HepG2 (cell line): ENCODE measurements at regions not wholly inside any gene's neighbourhood (a gene's known extent, or its start where the extent isn't known, plus 50 kb on each side); places are given as distances from the start of the nearest gene placed in this dataset.

Experiments used
- ATAC-seq: fragments of 200-7000 bp; cut with Tn5 transposase; 3 replicates; pipeline ENCODE4 v1.9.1; 2020; ENCODE audit warnings: mild to moderate bottlenecking, moderate library complexity
- BruUV-seq: library from RNA; stranded (reverse); fragments of 400-500 nt; replicated peaks from 2 replicates; lab custom pipeline; 2021; lab: Mats Ljungman, UMichigan
- CTCF ChIA-PET: fragments of 300-600 bp; formaldehyde crosslinking; extraction: SDS; loops from one replicate; lab custom pipeline; 2021; ENCODE audit warnings: low total read pairs, inconsistent platforms, low intra/inter-chr PET ratio; lab: Yijun Ruan, JAX
- POLR2A ChIA-PET: fragments of 350-600 bp; sonication (Branson Sonifier 250); formaldehyde crosslinking; loops from one replicate; lab custom pipeline; 2020; ENCODE audit warnings: antibody characterized with exemption, inconsistent platforms; lab: Yijun Ruan, JAX
- DNase-seq: peaks from one replicate; pipeline ENCODE4 v3.0.0-alpha.2; 2015; ENCODE audit warnings: low spot score
- FAIRE-seq: peaks from 3 replicates; lab custom pipeline; 2011; peaks lifted over from hg19 to GRCh38; lab: Jason Lieb, UNC
- H2AFZ ChIP-seq: one replicate; pipeline ENCODE4 v1.6.1; 2011; ENCODE audit warnings: low read length, inconsistent platforms
- H3K27ac ChIP-seq: fragments of 300-600 bp; 3 replicates; pipeline ENCODE4 v1.8.0; 2011; ENCODE audit warnings: mixed run types, mild to moderate bottlenecking, mixed read lengths, low read length, inconsistent platforms; ENCODE audit not compliant: insufficient read depth; ENCODE audit errors: extremely low read length
- H3K27me3 ChIP-seq, 2 experiments: fragments of 200-600 bp in 1 of 2; 2 replicates in 1 of 2; 3 replicates in 1 of 2; pipeline versions ENCODE4 v1.6.0 to v1.8.0; 2011; ENCODE audit warnings: low read length in 2 of 2, mild to moderate bottlenecking in 2 of 2, moderate library complexity in 2 of 2, inconsistent platforms in 1 of 2; ENCODE audit not compliant: insufficient read depth in 2 of 2, control insufficient read depth in 1 of 2
- H3K36me3 ChIP-seq, 2 experiments: fragments of 200-600 bp in 1 of 2; replicated peaks in 1 of 2; 2 replicates in 1 of 2; 3 replicates in 1 of 2; pipeline versions ENCODE4 v1.5.1 to v1.8.0; 2011; ENCODE audit warnings: low read length in 2 of 2, inconsistent platforms in 1 of 2; ENCODE audit not compliant: insufficient read depth in 2 of 2, control insufficient read depth in 1 of 2
- H3K4me1 ChIP-seq: 2 replicates; pipeline ENCODE4 v1.5.1; 2012; ENCODE audit warnings: low read length, inconsistent platforms; ENCODE audit not compliant: insufficient read depth
- H3K4me2 ChIP-seq: 2 replicates; pipeline ENCODE4 v1.6.0; 2011; ENCODE audit warnings: low read depth, low read length, inconsistent platforms
- H3K4me3 ChIP-seq, 3 experiments: fragments of 200-600 bp in 1 of 3; sonication (generic), shearing (Covaris generic) in 1 of 3; replicated peaks in 1 of 3; 2 replicates each; pipeline ENCODE4 v1.5.1; 2011 to 2016; ENCODE audit warnings: low read length in 3 of 3, inconsistent platforms in 2 of 3, low read depth in 2 of 3, mild to moderate bottlenecking in 2 of 3, control low read depth in 1 of 3, mixed read lengths in 1 of 3; ENCODE audit not compliant: insufficient read depth in 1 of 3
- H3K79me2 ChIP-seq: one replicate; pipeline ENCODE4 v1.6.1; 2011; ENCODE audit warnings: low read length, inconsistent platforms; ENCODE audit not compliant: insufficient read depth
- H3K9ac ChIP-seq: 2 replicates; pipeline ENCODE4 v1.6.0; 2011; ENCODE audit warnings: mild to moderate bottlenecking, low read depth, low read length, inconsistent platforms; ENCODE audit not compliant: insufficient read depth
- H3K9me3 ChIP-seq: 2 replicates; pipeline ENCODE4 v1.5.1; 2012; ENCODE audit warnings: mild to moderate bottlenecking, low read length
- H4K20me1 ChIP-seq: 2 replicates; pipeline ENCODE4 v1.6.0; 2011; ENCODE audit warnings: inconsistent platforms, mild to moderate bottlenecking, low read length, moderate library complexity; ENCODE audit not compliant: insufficient read depth
- ADNP ChIP-seq: sonication (generic); formaldehyde crosslinking; IDR thresholded peaks from 2 replicates; pipeline ENCODE4 v1.4.0; 2020; ENCODE audit warnings: missing genetic modification reagents
- DDIT3 ChIP-seq: sonication (generic); formaldehyde crosslinking; IDR thresholded peaks from 2 replicates; pipeline ENCODE4 v1.4.0; 2020; ENCODE audit warnings: mild to moderate bottlenecking, missing genetic modification reagents
- EEA1 ChIP-seq: sonication (generic); formaldehyde crosslinking; IDR thresholded peaks from 2 replicates; pipeline ENCODE4 v1.5.1; 2020; ENCODE audit warnings: mild to moderate bottlenecking, missing genetic modification reagents, borderline replicate concordance
- ESRRA ChIP-seq: sonication (generic); formaldehyde crosslinking; IDR thresholded peaks from 2 replicates; pipeline ENCODE4 v1.5.1; 2020; ENCODE audit warnings: mild to moderate bottlenecking, low read depth, missing genetic modification reagents
- FLYWCH1 ChIP-seq: sonication (generic); formaldehyde crosslinking; IDR thresholded peaks from 2 replicates; pipeline ENCODE4 v1.8.1; 2023; ENCODE audit warnings: mild to moderate bottlenecking, missing genetic modification reagents
- FOXO4 ChIP-seq: sonication (generic); formaldehyde crosslinking; conservative IDR thresholded peaks from 2 replicates; pipeline ENCODE4 v1.8.1; 2023; ENCODE audit warnings: missing genetic modification reagents
- GPBP1L1 ChIP-seq: sonication (generic); formaldehyde crosslinking; IDR thresholded peaks from 2 replicates; pipeline ENCODE4 v1.5.0; 2020; ENCODE audit warnings: mild to moderate bottlenecking, missing genetic modification reagents
- JARID2 ChIP-seq: sonication (generic); formaldehyde crosslinking; IDR thresholded peaks from 2 replicates; pipeline ENCODE4 v1.8.1; 2023; ENCODE audit warnings: missing genetic modification reagents, inconsistent platforms; ENCODE audit not compliant: insufficient replicate concordance
- MATR3 ChIP-seq: sonication (generic); formaldehyde crosslinking; IDR thresholded peaks from 2 replicates; pipeline ENCODE4 v1.4.0; 2020; ENCODE audit warnings: missing genetic modification reagents
- PAWR ChIP-seq: sonication (generic); formaldehyde crosslinking; IDR thresholded peaks from 2 replicates; pipeline ENCODE4 v1.4.0; 2020; ENCODE audit warnings: missing genetic modification reagents, mild to moderate bottlenecking, borderline replicate concordance
- PHB2 ChIP-seq: fragments of 450-650 bp; IDR thresholded peaks from 2 replicates; pipeline ENCODE4 v1.6.1; 2018; ENCODE audit not compliant: partially characterized antibody
- SP4 ChIP-seq: sonication (generic); formaldehyde crosslinking; IDR thresholded peaks from 2 replicates; pipeline ENCODE4 v1.8.1; 2023; ENCODE audit warnings: mild to moderate bottlenecking, missing genetic modification reagents
- SUZ12 ChIP-seq: fragments of 150-350 bp; IDR thresholded peaks from 2 replicates; pipeline ENCODE4 v1.6.1; 2014; ENCODE audit warnings: low read depth, low read length
- TCF12 ChIP-seq, 2 experiments: fragments of 450-650 bp in 1 of 2; sonication (generic) in 1 of 2; formaldehyde crosslinking in 1 of 2; IDR thresholded peaks; 2 replicates each; pipeline versions ENCODE4 v1.6.1 to v1.8.0; 2017 to 2022; ENCODE audit warnings: antibody characterized with exemption in 1 of 2, mild to moderate bottlenecking in 1 of 2, missing genetic modification reagents in 1 of 2, moderate library complexity in 1 of 2
- ZNF260 ChIP-seq: sonication (generic); formaldehyde crosslinking; IDR thresholded peaks from 2 replicates; pipeline ENCODE4 v1.4.0; 2020; ENCODE audit warnings: missing genetic modification reagents, low read depth, mild to moderate bottlenecking, borderline replicate concordance
- ZNF274 ChIP-seq: sonication (generic); formaldehyde crosslinking; IDR thresholded peaks from 2 replicates; pipeline ENCODE4 v1.5.1; 2020; ENCODE audit warnings: mild to moderate bottlenecking, missing genetic modification reagents
- ZNF30 ChIP-seq: sonication (generic); formaldehyde crosslinking; IDR thresholded peaks from 2 replicates; pipeline ENCODE4 v1.5.0; 2020; ENCODE audit warnings: mild to moderate bottlenecking, missing genetic modification reagents
- ZNF335 ChIP-seq: sonication (generic); formaldehyde crosslinking; IDR thresholded peaks from 2 replicates; pipeline ENCODE4 v1.4.0; 2020; ENCODE audit warnings: missing genetic modification reagents
- ZNF550 ChIP-seq: sonication (generic); formaldehyde crosslinking; IDR thresholded peaks from 2 replicates; pipeline ENCODE4 v1.4.0; 2020; ENCODE audit warnings: mild to moderate bottlenecking, missing genetic modification reagents, borderline replicate concordance
- ZNF564 ChIP-seq: sonication (generic); formaldehyde crosslinking; IDR thresholded peaks from 2 replicates; pipeline ENCODE4 v1.8.1; 2023; ENCODE audit warnings: mild to moderate bottlenecking, missing genetic modification reagents
- ZNF577 ChIP-seq: sonication (generic); formaldehyde crosslinking; IDR thresholded peaks from 2 replicates; pipeline ENCODE4 v1.4.0; 2020; ENCODE audit warnings: mild to moderate bottlenecking, low read depth, missing genetic modification reagents, borderline replicate concordance
- ZNF775 ChIP-seq: sonication (generic); formaldehyde crosslinking; IDR thresholded peaks from 2 replicates; pipeline ENCODE4 v1.4.0; 2020; ENCODE audit warnings: missing genetic modification reagents, mild to moderate bottlenecking, moderate library complexity, borderline replicate concordance
- WGBS: methylation state at CpG from one replicate; pipeline ENCODE4 v1.1.6; 2017; ENCODE audit warnings: low lambda C conversion rate; 5-methylcytosine and 5-hydroxymethylcytosine counted together
- in situ Hi-C: cut with HindIII; loops from 2 replicates; pipeline ENCODE4 v1.10.0; 2017; ENCODE audit warnings: low pct_unique_long_range_greater_than_20kb; ENCODE audit not compliant: extremely low pct_ligation_motif_present
- intact Hi-C: fragments of 100-400 bp; cut with micrococcal nuclease; formaldehyde crosslinking; loops from one replicate; pipeline ENCODE4 v1.10.0; 2022; ENCODE audit not compliant: unreplicated experiment

GRCh38 chr4:123652476-123652875, 255.9 kb downstream of the SPRY1 start:
- intact Hi-C loops = no loop called here
- POLR2A ChIA-PET = no interaction called here

GRCh38 chr4:123653236-123653635, 256.6 kb downstream of the SPRY1 start:
- in situ Hi-C loops = no loop called here
- no peaks in the 10 kb centered on the region for H3K27me3 ChIP-seq
- no peak overlapping the region for H2AFZ ChIP-seq
- no peak overlapping the region for H3K4me3 ChIP-seq
- intact Hi-C loops = no loop called here
- no peaks in the 10 kb centered on the region for H4K20me1 ChIP-seq
- CTCF ChIA-PET = no interaction called here
- no peak overlapping the region for H3K27ac ChIP-seq
- WGBS = 100% methylated on average over 2 of the region's 2 CpGs
- ATAC-seq (no peak), FAIRE-seq (no peak), DNase-seq (no peak)
- POLR2A ChIA-PET = no interaction called here
- no TSS peak for BruUV-seq
- H3K4me1 ChIP-seq = peaks cover 53% of the 10 kb centered on the region
- H3K4me2 ChIP-seq = no peak overlapping the region
- H3K36me3 ChIP-seq = peaks cover 3 to 9% of the 10 kb centered on the region in 2 experiments; a peak in 1 of 5 replicates
- H3K9me3 ChIP-seq = peaks cover 13% of the 10 kb centered on the region
- peaks cover 6% of the 10 kb centered on the region for H3K79me2 ChIP-seq
- no peak overlapping the region for H3K9ac ChIP-seq
- TF ChIP-seq ZNF577 (CRISPR knock-in tag) (no peak), PHB2 (no peak), DDIT3 (CRISPR knock-in tag) (no peak), FLYWCH1 (CRISPR knock-in tag) (no peak), MATR3 (CRISPR knock-in tag) (no peak), ZNF775 (no peak), ADNP (CRISPR knock-in tag) (no peak), ZNF335 (CRISPR knock-in tag) (no peak), ZNF274 (CRISPR knock-in tag) (no peak), EEA1 (CRISPR knock-in tag) (no peak), GPBP1L1 (CRISPR knock-in tag) (no peak), ZNF564 (CRISPR knock-in tag) (no peak)

More at GRCh38 chr4:123652476-123652875, 255.9 kb downstream of the SPRY1 start:
- H3K79me2 ChIP-seq = peaks cover 6% of the 10 kb centered on the region
- H3K36me3 ChIP-seq = peaks cover 3 to 9% of the 10 kb centered on the region in 2 experiments; a peak in 1 of 5 replicates
- CTCF ChIA-PET = no interaction called here
- ATAC-seq (no peak), DNase-seq (no peak), FAIRE-seq (no peak)
- TF ChIP-seq ZNF550 = no peak
- TF ChIP-seq ZNF30 (CRISPR knock-in tag) = no peak
- TF ChIP-seq ZNF260 (CRISPR knock-in tag) = no peak
- TF ChIP-seq JARID2 (CRISPR knock-in tag) = no peak
- TF ChIP-seq PAWR (CRISPR knock-in tag) = no peak
- TF ChIP-seq TCF12 (IDR thresholded peaks at IDR 0.05) = no peak
- TF ChIP-seq TCF12 (CRISPR knock-in tag; IDR thresholded peaks at IDR 0.05) = no peak
- no peak for TF ChIP-seq ESRRA (CRISPR knock-in tag)
- no peak for TF ChIP-seq SP4
- TF ChIP-seq SUZ12 = no peak
- TF ChIP-seq FOXO4 (CRISPR knock-in tag) = no peak
- peaks cover 13% of the 10 kb centered on the region for H3K9me3 ChIP-seq
- no peak overlapping the region for H2AFZ ChIP-seq
- no peak overlapping the region for H3K4me2 ChIP-seq
- BruUV-seq = no TSS peak
- no peak overlapping the region for H3K27ac ChIP-seq
- WGBS = 95% methylated on average over 1 of the region's 1 CpG
- H4K20me1 ChIP-seq = no peaks in the 10 kb centered on the region
- in situ Hi-C loops = no loop called here
- no peaks in the 10 kb centered on the region for H3K27me3 ChIP-seq
- H3K4me1 ChIP-seq = peaks cover 60% of the 10 kb centered on the region
- H3K4me3 ChIP-seq = no peak overlapping the region
- no peak overlapping the region for H3K9ac ChIP-seq
